Calu3 (cell line): ENCODE measurements at regions not wholly inside any gene's neighbourhood (a gene's known extent, or its start where the extent isn't known, plus 50 kb on each side); places are given as distances from the start of the nearest gene placed in this dataset.

Experiments used
- BruUV-seq: library from RNA; stranded (reverse); fragments of 400-500 nt; replicated peaks from 2 replicates; lab custom pipeline; 2021; lab: Mats Ljungman, UMichigan
- CTCF ChIA-PET: fragments of 300-600 bp; sonication (Branson Sonifier 250); formaldehyde crosslinking; loops from one replicate; lab custom pipeline; 2022; ENCODE audit warnings: antibody characterized with exemption; lab: Charles Lee
- DNase-seq: peaks from one replicate; pipeline ENCODE4 v3.0.0; 2022
- H3K27ac Mint-ChIP-seq: one replicate; pipeline ENCODE4 v1.8.0; 2022; ENCODE audit warnings: mixed read lengths; ENCODE audit not compliant: unreplicated experiment
- H3K27me3 Mint-ChIP-seq: one replicate; pipeline ENCODE4 v1.8.0; 2022; ENCODE audit warnings: mixed read lengths; ENCODE audit not compliant: unreplicated experiment
- H3K36me3 Mint-ChIP-seq: one replicate; pipeline ENCODE4 v1.8.0; 2022; ENCODE audit warnings: mild to moderate bottlenecking, moderate library complexity, mixed read lengths; ENCODE audit not compliant: insufficient read depth, unreplicated experiment
- H3K4me1 Mint-ChIP-seq: one replicate; pipeline ENCODE4 v1.8.0; 2022; ENCODE audit warnings: mild to moderate bottlenecking, low read depth, mixed read lengths; ENCODE audit not compliant: unreplicated experiment
- H3K4me3 Mint-ChIP-seq: one replicate; pipeline ENCODE4 v1.8.0; 2022; ENCODE audit warnings: mild to moderate bottlenecking, low read depth, moderate library complexity, mixed read lengths; ENCODE audit not compliant: unreplicated experiment
- H3K9me3 Mint-ChIP-seq: one replicate; pipeline ENCODE4 v1.8.0; 2022; ENCODE audit warnings: low read depth, mixed read lengths; ENCODE audit not compliant: unreplicated experiment
- intact Hi-C: fragments of 100-400 bp; cut with micrococcal nuclease; formaldehyde crosslinking; loops from one replicate; pipeline ENCODE4 v1.10.0; 2022; ENCODE audit not compliant: unreplicated experiment
- TF ChIP-seq, protein P1 (sequence below): fragments of 200-600 bp; IDR thresholded peaks from one replicate; pipeline ENCODE4 v1.8.0; 2022; ENCODE audit warnings: antibody characterized with exemption; ENCODE audit not compliant: unreplicated experiment

DNA sequence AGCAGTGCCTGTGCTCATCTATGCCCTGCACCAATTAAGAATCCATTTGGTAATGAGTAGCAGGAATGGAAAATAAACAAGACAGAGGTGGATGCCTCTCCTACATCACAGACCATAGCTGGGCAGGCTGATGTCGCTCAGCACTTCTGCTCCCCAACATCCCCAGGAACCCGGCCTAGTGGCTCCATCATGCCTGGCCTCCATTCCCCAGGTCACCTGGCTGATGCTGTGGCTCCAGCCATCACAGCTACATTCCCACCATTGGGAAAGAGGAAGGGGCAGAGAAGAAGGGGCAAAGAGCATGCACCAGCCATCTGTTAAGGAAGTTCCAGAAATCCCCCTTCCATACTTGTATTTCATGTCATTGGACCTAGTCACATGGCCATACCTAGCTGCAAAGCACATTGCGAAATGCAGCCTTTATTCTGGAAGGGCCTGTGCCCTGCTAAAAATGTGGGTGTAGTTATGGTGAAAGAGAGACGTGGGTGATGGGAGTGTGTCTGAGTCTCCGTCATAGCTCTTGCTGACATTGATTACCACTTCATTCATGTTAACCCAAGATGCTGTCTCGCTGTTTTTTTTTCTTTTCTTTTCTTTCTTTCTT lies 86.1 kb upstream of the ADAMTS2 start:
- no peak for DNase-seq

GRCh38 chr5:179430193-179431175 lies 85.2 kb upstream of the ADAMTS2 start:
- DNase-seq, result no peak
- H3K27ac Mint-ChIP-seq, result no peak overlapping the region
- intact Hi-C loops, result no loop called here
- CTCF ChIA-PET, result no interaction called here
- no peaks in the 10 kb centered on the region for H3K27me3 Mint-ChIP-seq
- no peak overlapping the region for H3K4me3 Mint-ChIP-seq
- H3K4me1 Mint-ChIP-seq, result no peaks in the 10 kb centered on the region
- BruUV-seq, result no TSS peak
- H3K36me3 Mint-ChIP-seq, result no peaks in the 10 kb centered on the region
- peaks cover 6% of the 10 kb centered on the region for H3K9me3 Mint-ChIP-seq
- TF ChIP-seq, protein P1, sequence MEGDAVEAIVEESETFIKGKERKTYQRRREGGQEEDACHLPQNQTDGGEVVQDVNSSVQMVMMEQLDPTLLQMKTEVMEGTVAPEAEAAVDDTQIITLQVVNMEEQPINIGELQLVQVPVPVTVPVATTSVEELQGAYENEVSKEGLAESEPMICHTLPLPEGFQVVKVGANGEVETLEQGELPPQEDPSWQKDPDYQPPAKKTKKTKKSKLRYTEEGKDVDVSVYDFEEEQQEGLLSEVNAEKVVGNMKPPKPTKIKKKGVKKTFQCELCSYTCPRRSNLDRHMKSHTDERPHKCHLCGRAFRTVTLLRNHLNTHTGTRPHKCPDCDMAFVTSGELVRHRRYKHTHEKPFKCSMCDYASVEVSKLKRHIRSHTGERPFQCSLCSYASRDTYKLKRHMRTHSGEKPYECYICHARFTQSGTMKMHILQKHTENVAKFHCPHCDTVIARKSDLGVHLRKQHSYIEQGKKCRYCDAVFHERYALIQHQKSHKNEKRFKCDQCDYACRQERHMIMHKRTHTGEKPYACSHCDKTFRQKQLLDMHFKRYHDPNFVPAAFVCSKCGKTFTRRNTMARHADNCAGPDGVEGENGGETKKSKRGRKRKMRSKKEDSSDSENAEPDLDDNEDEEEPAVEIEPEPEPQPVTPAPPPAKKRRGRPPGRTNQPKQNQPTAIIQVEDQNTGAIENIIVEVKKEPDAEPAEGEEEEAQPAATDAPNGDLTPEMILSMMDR, result no peak

More for the DNA sequence above, 86.1 kb upstream of the ADAMTS2 start:
- CTCF ChIA-PET, result interaction anchor here (0.7 kb wide), 1 partner anchor 81 kb away, joined by 9 read pairs; no protein-coding TSS in a partner anchor
- no peak overlapping the region for H3K27ac Mint-ChIP-seq
- intact Hi-C loops, result no loop called here
- H3K9me3 Mint-ChIP-seq, result peaks cover 3% of the 10 kb centered on the region
- BruUV-seq, result no TSS peak
- H3K4me3 Mint-ChIP-seq, result no peak overlapping the region
- TF ChIP-seq, protein P1, result no peak
- no peaks in the 10 kb centered on the region for H3K4me1 Mint-ChIP-seq
- H3K36me3 Mint-ChIP-seq, result no peaks in the 10 kb centered on the region
- H3K27me3 Mint-ChIP-seq, result no peaks in the 10 kb centered on the region

- Mint-ChIP-seq H3K4me1 (no peaks in the 10 kb centered on the region), H3K36me3 (no peaks in the 10 kb centered on the region), H3K9me3 (peaks cover 8% of the 10 kb centered on the region), H3K27ac (no peak overlapping the region), H3K27me3 (no peaks in the 10 kb centered on the region), H3K4me3 (no peak overlapping the region)
- no TSS peak for BruUV-seq
- intact Hi-C loops, result no loop called here
- TF ChIP-seq, protein P1, result no peak
- CTCF ChIA-PET, result interaction anchor here (0.6 kb wide), 1 partner anchor 1093 kb away, joined by 3 read pairs; no protein-coding TSS in a partner anchor
- no peak for DNase-seq
Observed at GRCh38 chr5:179427676-179428056, 82.4 kb upstream of the ADAMTS2 start.

DNA sequence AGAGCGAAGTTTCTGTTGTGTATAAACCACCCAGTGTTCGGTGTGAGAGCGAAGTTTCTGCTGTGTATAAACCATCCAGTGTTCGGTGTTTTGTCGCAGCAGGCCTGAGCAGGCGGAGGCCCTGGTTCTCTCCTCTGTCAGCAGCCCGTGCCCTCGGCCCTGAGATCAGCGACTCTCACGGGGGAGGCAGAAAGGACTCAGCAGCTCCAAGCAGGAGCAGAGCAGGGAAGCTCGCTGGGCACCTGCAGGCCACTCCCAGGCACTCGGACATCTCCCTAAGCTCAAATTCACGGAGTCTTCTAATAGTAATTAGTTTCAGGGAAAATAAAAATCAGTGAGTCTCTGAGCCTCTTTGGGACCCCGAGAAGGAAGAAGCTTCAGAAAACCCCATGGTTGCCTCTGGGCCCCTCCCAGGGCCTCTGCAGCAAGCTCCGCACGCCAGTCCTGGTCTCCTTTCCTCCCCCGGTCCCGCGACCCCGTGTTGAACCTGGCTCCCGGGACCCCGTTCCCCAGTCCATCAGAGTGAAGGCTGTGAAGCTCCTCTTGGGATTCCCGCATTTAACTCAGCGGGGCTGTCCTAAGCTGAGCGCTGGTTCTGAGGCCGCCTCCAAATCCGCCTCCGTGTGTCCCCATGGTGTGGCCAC lies 81.9 kb upstream of the ADAMTS2 start:
- no peak for DNase-seq
- Mint-ChIP-seq H3K9me3 (peaks cover 6% of the 10 kb centered on the region), H3K36me3 (no peaks in the 10 kb centered on the region), H3K27me3 (no peaks in the 10 kb centered on the region), H3K27ac (no peak overlapping the region), H3K4me3 (no peak overlapping the region), H3K4me1 (no peaks in the 10 kb centered on the region)
- intact Hi-C loops, result no loop called here
- CTCF ChIA-PET, result no interaction called here
- BruUV-seq, result no TSS peak
- TF ChIP-seq, protein P1, result no peak
